Spleen (tissue), 11 donors: ENCODE measurements at regions not wholly inside any gene's neighbourhood (a gene's known extent, or its start where the extent isn't known, plus 50 kb on each side); places are given as distances from the start of the nearest gene placed in this dataset.

Source experiments
- DNase-seq: peaks from one replicate; pipeline ENCODE4 v3.0.0-alpha.2; 2020
- H3K27ac ChIP-seq, 8 donors: fragments of 200-600 bp; sonication (generic) in 7 of 8; 1 replicate in 4 of 8; 2 replicates in 4 of 8; pipeline versions ENCODE4 v1.5.0 to v1.8.0; 2016 to 2021; ENCODE audit warnings: inconsistent platforms in 4 of 8, mild to moderate bottlenecking in 4 of 8, moderate library complexity in 1 of 8
- H3K27me3 ChIP-seq, 7 donors: fragments of 200-600 bp; sonication (generic) in 6 of 7; replicated peaks in 1 of 7; 1 replicate in 4 of 7; 2 replicates in 3 of 7; pipeline versions ENCODE4 v1.5.0 to v1.8.0; 2016 to 2021; ENCODE audit warnings: inconsistent platforms in 3 of 7, mild to moderate bottlenecking in 1 of 7
- H3K36me3 ChIP-seq, 6 donors: fragments of 200-600 bp; sonication (generic) in 5 of 6; 1 replicate in 4 of 6; 2 replicates in 2 of 6; pipeline versions ENCODE4 v1.5.0 to v1.8.0; 2016 to 2021; ENCODE audit warnings: inconsistent platforms in 2 of 6
- H3K4me1 ChIP-seq, 6 donors: fragments of 200-600 bp; sonication (generic) in 5 of 6; 1 replicate in 3 of 6; 2 replicates in 3 of 6; pipeline versions ENCODE4 v1.5.0 to v1.8.0; 2016 to 2021; ENCODE audit warnings: inconsistent platforms in 3 of 6
- H3K4me3 ChIP-seq, 8 donors: fragments of 200-600 bp; sonication (generic) in 7 of 8; 1 replicate in 4 of 8; 2 replicates in 4 of 8; pipeline versions ENCODE4 v1.5.0 to v1.8.0; 2016 to 2021; ENCODE audit warnings: inconsistent platforms in 4 of 8, mild to moderate bottlenecking in 4 of 8, moderate library complexity in 2 of 8
- H3K9me3 ChIP-seq, 8 donors: fragments of 200-600 bp; sonication (generic) in 7 of 8; 1 replicate in 4 of 8; 2 replicates in 4 of 8; pipeline versions ENCODE4 v1.5.0 to v1.8.0; 2016 to 2021; ENCODE audit warnings: inconsistent platforms in 4 of 8
- CTCF ChIP-seq, 11 experiments: fragments of 200-600 bp in 7 of 11; fragments of 450-650 bp in 4 of 11; sonication (generic) in 4 of 11; IDR thresholded peaks in 8 of 11; conservative IDR thresholded peaks in 3 of 11; 1 replicate in 7 of 11; 2 replicates in 4 of 11; pipeline versions ENCODE4 v1.4.0 to v1.8.0; 2016 to 2021; ENCODE audit warnings: antibody characterized with exemption in 11 of 11, inconsistent platforms in 4 of 11, mild to moderate bottlenecking in 1 of 11
- POLR2A ChIP-seq, 3 donors: fragments of 450-650 bp; IDR thresholded peaks; one replicate each; pipeline ENCODE4 v1.5.1; 2017; ENCODE audit warnings: antibody characterized with exemption in 3 of 3, mild to moderate bottlenecking in 1 of 3
- POLR2AphosphoS5 ChIP-seq, 3 donors: sonication (generic); formaldehyde crosslinking; IDR thresholded peaks; one replicate each; pipeline ENCODE4 v1.5.1; 2017; ENCODE audit warnings: antibody characterized with exemption in 3 of 3
- WGBS, 5 donors: extraction: QIAGEN DNeasy Blood & Tissue Kit in 3 of 5; methylation state at CpG; one replicate each; pipeline versions ENCODE4 v1.1.5 to v1.1.7; 2013 to 2018; 5-methylcytosine and 5-hydroxymethylcytosine counted together
- intact Hi-C: fragments of 100-400 bp; cut with DNase I; formaldehyde crosslinking; loops from one replicate; pipeline ENCODE4 v1.15.0; 2023; ENCODE audit warnings: low total_unique reads
- donor health status: healthy with polysubstance abuse.
- donor health status: DM: no; HTN: no; CAD: no; lungs with moderate emphysema.
- donor health status: DM: no; HTN: no; CAD: no.
- donor health status: Bipolar disorder and iron deficiency.
- donor health status: healthy.
- donor health status: DM: no; HTN: no; CAD: no.
- donor health status: DM: yes; HTN: yes; CAD: no.

- Histone ChIP-seq H3K4me3 (no peak overlapping the region), H3K27ac (no peak overlapping the region), H3K36me3 (no peaks in the 10 kb centered on the region), H3K4me1 (no peaks in the 10 kb centered on the region), H3K9me3 (no peaks in the 10 kb centered on the region), H3K27me3 (peaks cover 0 to 3% (median 0%) of the 10 kb centered on the region in 7 donors)
- no peak for DNase-seq
- TF ChIP-seq POLR2A (IDR thresholded peaks at IDR 0.05) (no peak), CTCF (IDR thresholded peaks at IDR 0.05 in 8 of 11, conservative IDR thresholded peaks at IDR 0.05 in 3 of 11) (no peak)
- WGBS, 5 donors = 80 to 95% (median 86%) methylated on average over 1 of the region's 1 CpG
- intact Hi-C loops = no loop called here
Measured at GRCh38 chr17:31688701-31689100, 170.3 kb downstream of the COPRS start.

DNA sequence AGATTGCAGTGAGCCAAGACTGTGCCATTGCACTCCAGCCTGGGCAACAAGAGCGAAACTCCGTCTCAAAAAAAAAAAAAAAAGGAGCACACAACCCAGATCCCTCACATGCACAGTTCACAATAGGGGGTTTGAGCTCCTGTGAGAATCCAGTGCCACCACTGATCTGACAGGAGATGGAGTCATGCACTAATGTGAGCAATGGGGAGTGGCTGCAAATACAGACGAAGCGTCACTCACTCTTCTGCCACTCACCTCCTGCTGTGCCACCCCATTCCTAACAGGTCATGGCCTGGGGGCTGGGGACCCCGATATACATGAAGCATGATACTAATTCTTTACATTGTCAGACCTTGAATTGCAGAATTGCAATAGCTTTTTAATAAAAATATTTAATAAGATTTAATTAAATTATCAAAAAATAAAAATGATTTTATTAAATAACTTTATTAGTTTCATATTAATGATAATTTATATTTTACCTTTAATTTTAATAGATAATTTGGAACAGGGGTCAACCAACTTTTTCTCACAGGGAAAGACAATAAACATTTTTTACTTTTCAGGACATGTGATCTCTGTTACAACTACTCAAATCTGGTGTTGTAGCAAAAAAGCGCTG lies 171.4 kb downstream of the COPRS start:
- 78 to 93% (median 87%) methylated on average over 6 of the region's 6 CpGs for WGBS, 5 donors
- no peak overlapping the region for H3K4me3 ChIP-seq

DNA sequence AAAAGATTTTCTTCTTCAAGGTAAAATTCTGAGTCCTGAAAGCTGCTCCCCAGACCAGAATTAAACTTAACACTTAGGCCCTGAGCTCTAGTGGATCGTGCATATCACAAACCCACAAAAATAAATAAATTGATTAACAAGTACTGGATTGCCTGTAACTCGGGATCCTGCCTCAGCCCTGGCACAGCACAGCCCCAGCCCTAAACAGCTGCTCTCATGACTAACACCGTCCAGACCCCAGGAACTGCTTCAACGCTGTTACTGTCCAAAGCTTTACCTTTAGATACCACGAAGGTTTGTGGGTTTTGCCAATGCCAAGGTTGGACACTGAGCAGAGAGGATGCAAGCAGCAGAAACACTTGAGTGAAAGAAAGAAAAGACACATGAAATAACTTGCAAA lies 172.5 kb downstream of the COPRS start:
- H3K4me3 ChIP-seq = no peak overlapping the region
- TF ChIP-seq POLR2A (IDR thresholded peaks at IDR 0.05) (no peak), CTCF (IDR thresholded peaks at IDR 0.05 in 8 of 11, conservative IDR thresholded peaks at IDR 0.05 in 3 of 11) (no peak)
- DNase-seq = no peak
- no peaks in the 10 kb centered on the region for H3K36me3 ChIP-seq
- no peaks in the 10 kb centered on the region for H3K9me3 ChIP-seq
- WGBS, 5 donors = 75 to 93% (median 83%) methylated on average over 5 of the region's 5 CpGs
- H3K27me3 ChIP-seq = peaks cover 0 to 4% (median 0%) of the 10 kb centered on the region in 7 donors
- no peaks in the 10 kb centered on the region for H3K4me1 ChIP-seq
- intact Hi-C loops = no loop called here
- H3K27ac ChIP-seq = no peak overlapping the region

More for the DNA sequence above, 171.4 kb downstream of the COPRS start:
- Histone ChIP-seq H3K9me3 (no peaks in the 10 kb centered on the region), H3K36me3 (no peaks in the 10 kb centered on the region), H3K4me1 (no peaks in the 10 kb centered on the region), H3K27ac (no peak overlapping the region), H3K27me3 (peaks cover 0 to 4% (median 0%) of the 10 kb centered on the region in 7 donors)
- no peak for TF ChIP-seq POLR2A (IDR thresholded peaks at IDR 0.05)
- no peak for TF ChIP-seq POLR2AphosphoS5 (IDR thresholded peaks at IDR 0.05)
- no peak for DNase-seq
- intact Hi-C loops = no loop called here

DNA sequence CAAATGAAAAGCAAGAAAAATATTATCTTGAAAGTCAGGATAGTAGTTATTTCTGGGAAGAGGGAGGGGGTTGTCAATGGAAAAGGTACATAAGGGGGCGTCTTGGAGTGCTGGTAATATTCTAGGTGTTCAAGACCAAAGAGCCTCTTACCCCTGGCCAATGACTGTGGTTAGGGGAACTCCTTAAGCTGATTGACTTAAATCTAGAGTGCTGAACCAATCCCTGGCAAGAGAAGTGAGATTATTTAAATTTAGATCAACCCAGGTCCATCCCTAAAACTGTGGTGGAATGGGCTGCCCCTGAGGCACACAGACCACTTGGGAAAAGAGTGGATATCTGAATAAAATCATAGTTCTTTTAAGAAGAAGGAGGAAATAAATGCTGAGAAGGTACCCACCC lies 174.1 kb downstream of the COPRS start:
- WGBS, 5 donors = 0 to 3% (median 0%) methylated on average over 1 of the region's 1 CpG
- DNase-seq = no peak
- Histone ChIP-seq H3K36me3 (no peaks in the 10 kb centered on the region), H3K4me3 (no peak overlapping the region), H3K4me1 (peaks cover 0 to 7% (median 0%) of the 10 kb centered on the region in 6 donors), H3K27me3 (peaks cover 0 to 9% (median under 1%) of the 10 kb centered on the region in 7 donors), H3K9me3 (no peaks in the 10 kb centered on the region), H3K27ac (no peak overlapping the region)
- no peak for TF ChIP-seq POLR2A (IDR thresholded peaks at IDR 0.05)
- TF ChIP-seq CTCF (IDR thresholded peaks at IDR 0.05 in 8 of 11, conservative IDR thresholded peaks at IDR 0.05 in 3 of 11) = no peak
- TF ChIP-seq POLR2AphosphoS5 (IDR thresholded peaks at IDR 0.05) = no peak
- intact Hi-C loops = no loop called here
